ENCODE measurements at regions not wholly inside any gene's neighbourhood (a gene's known extent, or its start where the extent isn't known, plus 50 kb on each side); places are given as distances from the start of the nearest gene placed in this dataset.
"Not testable (repeated sequence)": the region's sequence is repeated elsewhere in the genome, so short reads cannot be mapped to it uniquely, and the experiment has no call there.

DNA sequence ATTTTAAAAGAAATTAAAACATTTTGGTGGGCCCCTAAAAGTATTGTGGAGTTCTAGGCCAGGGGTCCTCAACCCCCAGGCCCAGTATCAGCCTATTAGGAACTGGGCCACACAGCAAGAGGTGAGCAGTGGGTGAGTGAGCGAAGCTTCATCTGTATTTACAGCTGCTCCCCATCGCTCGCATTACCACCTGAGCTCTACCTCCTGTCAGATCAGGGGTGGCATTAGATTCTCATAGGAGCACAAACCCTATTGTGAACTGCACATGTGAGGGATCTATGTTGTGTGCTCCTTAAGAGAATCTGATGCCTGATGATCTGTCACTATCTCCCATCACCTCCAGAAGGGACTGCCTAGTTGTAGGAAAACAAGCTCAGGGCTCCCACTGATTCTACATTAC lies 50.1 kb upstream of the PAPSS2 start:
- TF ChIP-seq, protein P1, sequence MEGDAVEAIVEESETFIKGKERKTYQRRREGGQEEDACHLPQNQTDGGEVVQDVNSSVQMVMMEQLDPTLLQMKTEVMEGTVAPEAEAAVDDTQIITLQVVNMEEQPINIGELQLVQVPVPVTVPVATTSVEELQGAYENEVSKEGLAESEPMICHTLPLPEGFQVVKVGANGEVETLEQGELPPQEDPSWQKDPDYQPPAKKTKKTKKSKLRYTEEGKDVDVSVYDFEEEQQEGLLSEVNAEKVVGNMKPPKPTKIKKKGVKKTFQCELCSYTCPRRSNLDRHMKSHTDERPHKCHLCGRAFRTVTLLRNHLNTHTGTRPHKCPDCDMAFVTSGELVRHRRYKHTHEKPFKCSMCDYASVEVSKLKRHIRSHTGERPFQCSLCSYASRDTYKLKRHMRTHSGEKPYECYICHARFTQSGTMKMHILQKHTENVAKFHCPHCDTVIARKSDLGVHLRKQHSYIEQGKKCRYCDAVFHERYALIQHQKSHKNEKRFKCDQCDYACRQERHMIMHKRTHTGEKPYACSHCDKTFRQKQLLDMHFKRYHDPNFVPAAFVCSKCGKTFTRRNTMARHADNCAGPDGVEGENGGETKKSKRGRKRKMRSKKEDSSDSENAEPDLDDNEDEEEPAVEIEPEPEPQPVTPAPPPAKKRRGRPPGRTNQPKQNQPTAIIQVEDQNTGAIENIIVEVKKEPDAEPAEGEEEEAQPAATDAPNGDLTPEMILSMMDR (IDR thresholded peaks at IDR 0.05), result not testable (repeated sequence)
- TF ChIP-seq POLR2AphosphoS5, POLR2A (IDR thresholded peaks at IDR 0.05): not testable (repeated sequence)
